SU-DHL-6 (cell line): ENCODE measurements at regions not wholly inside any gene's neighbourhood (a gene's known extent, or its start where the extent isn't known, plus 50 kb on each side); places are given as distances from the start of the nearest gene placed in this dataset.

Experiments
- H2AFZ ChIP-seq: fragments of 200-600 bp; sonication (generic); 2 replicates; pipeline ENCODE4 v1.6.1; 2014; ENCODE audit warnings: low read depth, mild to moderate bottlenecking, moderate library complexity, mixed read lengths, antibody characterized with exemption, low read length; ENCODE audit not compliant: severe bottlenecking
- H3F3A ChIP-seq: fragments of 200-600 bp; shearing (Covaris generic); 2 replicates; pipeline ENCODE4 v1.6.0; 2016; ENCODE audit warnings: antibody characterized with exemption, mild to moderate bottlenecking; ENCODE audit not compliant: insufficient read depth
- H3K27ac ChIP-seq: fragments of 200-600 bp; sonication (generic); 2 replicates; pipeline ENCODE4 v1.5.1; 2016; ENCODE audit warnings: low read depth, mild to moderate bottlenecking, low read length, moderate library complexity, mixed read lengths
- H3K27me3 ChIP-seq: fragments of 200-600 bp; sonication (generic), shearing (Covaris generic); 2 replicates; pipeline ENCODE4 v1.6.0; 2014; ENCODE audit warnings: mild to moderate bottlenecking, low read length
- H3K36me3 ChIP-seq: fragments of 200-600 bp; sonication (generic); 2 replicates; pipeline ENCODE4 v1.6.1; 2014; ENCODE audit warnings: mild to moderate bottlenecking, low read length, mixed read lengths
- H3K4me2 ChIP-seq: fragments of 300-600, 200-600 bp; shearing (Covaris generic), sonication (generic); 2 replicates; pipeline ENCODE4 v1.6.0; 2014; ENCODE audit warnings: low read length, low read depth, mild to moderate bottlenecking; ENCODE audit not compliant: poor library complexity, severe bottlenecking
- H3K4me3 ChIP-seq: fragments of 200-600 bp; sonication (generic); 2 replicates; pipeline ENCODE4 v1.5.1; 2014; ENCODE audit warnings: antibody characterized with exemption, low read length, mild to moderate bottlenecking, mixed read lengths; ENCODE audit not compliant: insufficient read depth, poor library complexity, severe bottlenecking
- H3K79me2 ChIP-seq: fragments of 200-600 bp; sonication (generic); 2 replicates; pipeline ENCODE4 v1.6.1; 2014; ENCODE audit warnings: mild to moderate bottlenecking, low read length, moderate library complexity; ENCODE audit not compliant: insufficient read depth
- H3K9ac ChIP-seq: fragments of 200-600 bp; sonication (generic); 2 replicates; pipeline ENCODE4 v1.7.0; 2014; ENCODE audit warnings: mild to moderate bottlenecking, low read length
- H3K9me2 ChIP-seq: fragments of 200-600 bp; sonication (generic); replicated peaks from 2 replicates; pipeline ENCODE4 v1.6.1; 2014; ENCODE audit warnings: low read length; ENCODE audit not compliant: insufficient read depth
- H3K9me3 ChIP-seq: fragments of 200-600 bp; sonication (generic); 2 replicates; pipeline ENCODE4 v1.6.1; 2014; ENCODE audit warnings: low read length, mixed read lengths; ENCODE audit not compliant: insufficient read depth
- H4K20me1 ChIP-seq: fragments of 200-600 bp; sonication (generic); 2 replicates; pipeline ENCODE4 v1.6.1; 2014; ENCODE audit warnings: low read depth, mild to moderate bottlenecking, antibody characterized with exemption, low read length, moderate library complexity, mixed read lengths
- CTCF ChIP-seq: fragments of 200-600 bp; sonication (generic); IDR thresholded peaks from one replicate; pipeline ENCODE4 v1.5.1; 2017; ENCODE audit warnings: antibody characterized with exemption, mild to moderate bottlenecking, low read length, moderate library complexity; ENCODE audit not compliant: insufficient read depth, poor library complexity, severe bottlenecking
- EZH2phosphoT487 ChIP-seq: fragments of 200-600 bp; sonication (generic), shearing (Covaris generic); conservative IDR thresholded peaks from 2 replicates; pipeline ENCODE4 v1.6.1; 2018; ENCODE audit warnings: mild to moderate bottlenecking, antibody characterized with exemption, low read length, moderate library complexity, mixed read lengths

- Histone ChIP-seq H3K4me2 (no peak overlapping the region), H3K27me3 (no peaks in the 10 kb centered on the region), H3K4me3 (no peak overlapping the region), H4K20me1 (no peaks in the 10 kb centered on the region), H3K27ac (no peak overlapping the region), H2AFZ (no peak overlapping the region), H3K9me2 (no peaks in the 10 kb centered on the region), H3K9me3 (no peaks in the 10 kb centered on the region), H3K9ac (no peak overlapping the region), H3K36me3 (no peaks in the 10 kb centered on the region), H3F3A (no peaks in the 10 kb centered on the region), H3K79me2 (no peaks in the 10 kb centered on the region)
- no peak for TF ChIP-seq EZH2phosphoT487
- TF ChIP-seq CTCF = no peak
Observed at GRCh38 chr7:142409471-142409870, 151.6 kb upstream of the PRSS58 start.

GRCh38 chr7:142408794-142409193 lies 150.9 kb upstream of the PRSS58 start:
- Histone ChIP-seq H2AFZ (no peak overlapping the region), H3K4me2 (no peak overlapping the region), H3K27me3 (no peaks in the 10 kb centered on the region), H3K9me2 (no peaks in the 10 kb centered on the region), H3F3A (no peaks in the 10 kb centered on the region), H4K20me1 (no peaks in the 10 kb centered on the region), H3K9ac (no peak overlapping the region), H3K36me3 (no peaks in the 10 kb centered on the region), H3K9me3 (no peaks in the 10 kb centered on the region), H3K27ac (no peak overlapping the region), H3K79me2 (no peaks in the 10 kb centered on the region), H3K4me3 (no peak overlapping the region)
- TF ChIP-seq CTCF = no peak
- TF ChIP-seq EZH2phosphoT487 = no peak

GRCh38 chr7:142407939-142408570 lies 150.2 kb upstream of the PRSS58 start:
- no peaks in the 10 kb centered on the region for H4K20me1 ChIP-seq
- no peak overlapping the region for H3K4me3 ChIP-seq
- H3K4me2 ChIP-seq = no peak overlapping the region
- H3K27ac ChIP-seq = no peak overlapping the region
- H3K9me3 ChIP-seq = no peaks in the 10 kb centered on the region
- H3F3A ChIP-seq = no peaks in the 10 kb centered on the region
- no peaks in the 10 kb centered on the region for H3K9me2 ChIP-seq
- H3K79me2 ChIP-seq = no peaks in the 10 kb centered on the region
- no peak overlapping the region for H2AFZ ChIP-seq
- no peaks in the 10 kb centered on the region for H3K36me3 ChIP-seq
- H3K9ac ChIP-seq = no peak overlapping the region
- TF ChIP-seq CTCF (no peak), EZH2phosphoT487 (no peak)
- no peaks in the 10 kb centered on the region for H3K27me3 ChIP-seq
